ENCODE measurements at regions not wholly inside any gene's neighbourhood (a gene's known extent, or its start where the extent isn't known, plus 50 kb on each side); places are given as distances from the start of the nearest gene placed in this dataset.

DNA sequence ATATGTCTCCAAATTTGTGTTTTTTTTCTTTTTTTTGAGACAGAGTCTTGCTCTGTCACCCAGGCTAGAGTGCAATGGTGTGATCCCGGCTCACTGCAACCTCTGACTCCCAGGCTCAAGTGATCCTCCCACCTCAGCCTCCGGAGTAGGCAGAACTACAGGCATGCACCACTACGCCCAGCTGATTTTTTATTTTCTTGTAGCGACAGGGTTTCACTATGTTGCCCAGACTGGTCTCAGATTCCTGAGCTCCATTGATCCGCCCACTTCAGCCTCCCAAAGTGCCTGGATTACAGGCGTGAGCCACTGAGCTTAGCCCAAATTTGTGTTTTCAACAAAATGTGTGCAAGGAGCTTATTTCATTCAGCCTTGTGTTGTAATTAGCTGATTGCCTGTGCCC lies 59.0 kb upstream of the IFFO2 start:
- Histone ChIP-seq H3K79me2 (ENCODE audit: insufficient read depth) (no peaks in the 10 kb centered on the region), H4K20me1 (ENCODE audit: insufficient read depth) (no peaks in the 10 kb centered on the region), H3F3A (replicated peaks; ENCODE audit: insufficient read depth) (peaks cover 10% of the 10 kb centered on the region), H3K4me1 (ENCODE audit: control insufficient read depth in 1 of 2, insufficient read depth in 2 of 2, low read depth in 1 of 2, low read length in 1 of 2) (peaks cover 14 to 16% of the 10 kb centered on the region in 2 experiments; a peak in 3 of 4 replicates), H3K27ac (ENCODE audit: low read depth in 2 of 2, low read length in 1 of 2) (no peak overlapping the region), H2AFZ (ENCODE audit: low read depth) (no peak overlapping the region), H3K4me3 (ENCODE audit: low read depth in 2 of 2, low read length in 1 of 2) (no peak overlapping the region), H3K9me2 (no peaks in the 10 kb centered on the region), H3K27me3 (ENCODE audit: insufficient read depth) (no peaks in the 10 kb centered on the region), H3K4me2 (no peak overlapping the region), H3K9me3 (no peaks in the 10 kb centered on the region), H3K36me3 (replicated peaks in 1 of 2; ENCODE audit: control insufficient read depth in 1 of 2, insufficient read depth in 2 of 2, low read length in 1 of 2) (no peaks in the 10 kb centered on the region), H3K9ac (no peak overlapping the region)
- ChIA-PET POLR2A (no interaction called here), CTCF (no interaction called here)
- no peak for TF ChIP-seq RFX5 (IDR thresholded peaks at IDR 0.05; ENCODE audit: low read length)
- no peak for TF ChIP-seq ZBTB33 (IDR thresholded peaks at IDR 0.05; ENCODE audit: borderline replicate concordance, low read depth)
- TF ChIP-seq FOXJ3 (CRISPR knock-in tag; IDR thresholded peaks at IDR 0.05), result no peak
- no peak for TF ChIP-seq TEAD4 (IDR thresholded peaks at IDR 0.05; ENCODE audit: borderline replicate concordance, insufficient read depth)
- TF ChIP-seq NFIC (IDR thresholded peaks at IDR 0.05; ENCODE audit: borderline replicate concordance), result no peak
- TF ChIP-seq SMC3 (IDR thresholded peaks at IDR 0.05; ENCODE audit: low read depth, low read length), result no peak
- no peak for TF ChIP-seq MXI1 (IDR thresholded peaks at IDR 0.05; ENCODE audit: low read depth, low read length)
- WGBS (ENCODE audit: low lambda C conversion rate), result 96% methylated on average over 6 of the region's 6 CpGs
- no peak for DNase-seq

- Histone ChIP-seq H3K9me3 (no peaks in the 10 kb centered on the region), H3K4me2 (no peak overlapping the region), H3K4me1 (ENCODE audit: control insufficient read depth in 1 of 2, insufficient read depth in 2 of 2, low read depth in 1 of 2, low read length in 1 of 2) (peaks cover 21 to 23% of the 10 kb centered on the region in 2 experiments; a peak in 3 of 4 replicates), H3F3A (replicated peaks; ENCODE audit: insufficient read depth) (peaks cover 15% of the 10 kb centered on the region), H3K9ac (no peak overlapping the region), H3K4me3 (ENCODE audit: low read depth in 2 of 2, low read length in 1 of 2) (no peak overlapping the region), H3K79me2 (ENCODE audit: insufficient read depth) (no peaks in the 10 kb centered on the region), H3K27ac (ENCODE audit: low read depth in 2 of 2, low read length in 1 of 2) (no peak overlapping the region), H3K36me3 (replicated peaks in 1 of 2; ENCODE audit: control insufficient read depth in 1 of 2, insufficient read depth in 2 of 2, low read length in 1 of 2) (no peaks in the 10 kb centered on the region), H4K20me1 (ENCODE audit: insufficient read depth) (no peaks in the 10 kb centered on the region), H3K9me2 (no peaks in the 10 kb centered on the region), H2AFZ (ENCODE audit: low read depth) (no peak overlapping the region), H3K27me3 (ENCODE audit: insufficient read depth) (no peaks in the 10 kb centered on the region)
- POLR2A ChIA-PET, result interaction anchor here (0.5 kb wide), 1 partner anchor 36 kb away, joined by 3 read pairs; no protein-coding TSS in a partner anchor
- CTCF ChIA-PET, result no interaction called here
- DNase-seq, result no peak
- no peak for TF ChIP-seq REST (IDR thresholded peaks at IDR 0.05; ENCODE audit: low read depth, low read length)
- TF ChIP-seq SMC3 (IDR thresholded peaks at IDR 0.05; ENCODE audit: low read depth, low read length), result no peak
- 82% methylated on average over 7 of the region's 7 CpGs for WGBS (ENCODE audit: low lambda C conversion rate)
Measured at GRCh38 chr1:19014765-19015164, 58.3 kb upstream of the IFFO2 start.
